Fibroblast of skin of abdomen (primary cell): ENCODE measurements at regions not wholly inside any gene's neighbourhood (a gene's known extent, or its start where the extent isn't known, plus 50 kb on each side); places are given as distances from the start of the nearest gene placed in this dataset.

Experiments used
- DNase-seq: peaks from one replicate; pipeline ENCODE4 v3.0.0-alpha.2; 2013

GRCh38 chr13:47826471-47826870 is 174.6 kb downstream of the SUCLA2 start:
- DNase-seq, result peak; percentile 54

GRCh38 chr13:47822036-47822435 is 179.0 kb downstream of the SUCLA2 start:
- DNase-seq, result no peak

GRCh38 chr13:47816831-47817230 is 184.2 kb downstream of the SUCLA2 start:
- DNase-seq, result no peak

GRCh38 chr13:47813718-47814117 is 187.4 kb downstream of the SUCLA2 start:
- DNase-seq, result no peak

GRCh38 chr13:47809411-47809810 is 191.7 kb downstream of the SUCLA2 start:
- no peak for DNase-seq

- DNase-seq, result no peak
Observed at GRCh38 chr13:47803131-47803530, 197.9 kb downstream of the SUCLA2 start.

- no peak for DNase-seq
Observed at GRCh38 chr13:47801555-47801954, 199.5 kb downstream of the SUCLA2 start.

- DNase-seq, result no peak
Observed at GRCh38 chr13:47800593-47800992, 200.5 kb downstream of the SUCLA2 start.

GRCh38 chr13:47798906-47799305 is 202.2 kb downstream of the SUCLA2 start:
- peak; percentile 29 for DNase-seq

- DNase-seq, result no peak
Observed at GRCh38 chr13:47798194-47798593, 202.9 kb downstream of the SUCLA2 start.

- DNase-seq, result no peak
Observed at GRCh38 chr13:47796816-47797215, 204.3 kb downstream of the SUCLA2 start.

GRCh38 chr13:47794963-47795362 is 206.1 kb downstream of the SUCLA2 start:
- DNase-seq, result no peak

GRCh38 chr13:47790755-47791154 is 210.3 kb downstream of the SUCLA2 start:
- DNase-seq, result no peak

GRCh38 chr13:47788844-47789243 is 212.2 kb downstream of the SUCLA2 start:
- no peak for DNase-seq

GRCh38 chr13:47774671-47774994 is 226.4 kb downstream of the SUCLA2 start:
- DNase-seq, result no peak

- DNase-seq, result no peak
Observed at GRCh38 chr13:47764817-47765216, 236.3 kb downstream of the SUCLA2 start.

- no peak for DNase-seq
Observed at GRCh38 chr13:47757466-47758080, 243.5 kb downstream of the SUCLA2 start.

- DNase-seq, result no peak
Observed at GRCh38 chr13:47747901-47748300, 253.2 kb downstream of the SUCLA2 start.

GRCh38 chr13:47726394-47726793 is 274.7 kb downstream of the SUCLA2 start:
- DNase-seq, result no peak

- DNase-seq, result no peak
Observed at GRCh38 chr13:47723898-47724297, 277.2 kb downstream of the SUCLA2 start.

- DNase-seq, result no peak
Observed at GRCh38 chr13:47719164-47719563, 281.9 kb downstream of the SUCLA2 start.

GRCh38 chr13:47718556-47718955 is 282.5 kb downstream of the SUCLA2 start:
- DNase-seq, result no peak

GRCh38 chr13:47708386-47708785 is 292.7 kb downstream of the SUCLA2 start:
- DNase-seq, result peak; percentile 49

- DNase-seq, result no peak
Observed at GRCh38 chr13:47707414-47707813, 293.7 kb downstream of the SUCLA2 start.

GRCh38 chr13:47705185-47705584 is 295.9 kb downstream of the SUCLA2 start:
- peak; percentile 8 for DNase-seq
